PC-9 (cell line): ENCODE measurements at regions not wholly inside any gene's neighbourhood (a gene's known extent, or its start where the extent isn't known, plus 50 kb on each side); places are given as distances from the start of the nearest gene placed in this dataset.

Source experiments
- EZH2 ChIP-seq: fragments of 200-600 bp; sonication (generic); IDR thresholded peaks from 2 replicates; pipeline ENCODE4 v1.8.0; 2017; ENCODE audit warnings: antibody characterized with exemption, low read depth
- TF ChIP-seq, protein P1 (sequence below): fragments of 200-600 bp; sonication (generic); conservative IDR thresholded peaks from 2 replicates; pipeline ENCODE4 v1.6.1; 2017; ENCODE audit warnings: mixed run types, antibody characterized with exemption, mild to moderate bottlenecking, moderate library complexity

DNA sequence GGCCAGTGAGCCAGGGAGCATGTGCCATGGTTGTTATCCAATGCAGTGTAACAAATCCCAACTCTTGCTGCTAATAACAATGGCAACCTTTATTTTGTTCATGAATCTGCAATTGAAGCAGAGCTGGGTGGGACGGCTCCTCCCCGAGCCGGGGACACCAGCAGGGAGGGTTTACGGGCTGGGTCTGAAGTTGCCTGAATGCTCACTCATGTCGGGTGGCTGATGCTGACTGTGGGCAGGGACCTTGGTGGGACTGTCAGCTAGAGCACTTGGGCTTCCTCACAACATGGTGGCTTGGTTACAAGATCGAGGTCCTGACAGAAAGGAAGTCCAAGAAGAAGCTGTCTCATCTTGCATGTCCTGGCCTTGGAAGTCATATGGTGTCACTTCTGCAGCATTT is 264.5 kb downstream of the NDUFA10 start:
- TF ChIP-seq, protein P1, sequence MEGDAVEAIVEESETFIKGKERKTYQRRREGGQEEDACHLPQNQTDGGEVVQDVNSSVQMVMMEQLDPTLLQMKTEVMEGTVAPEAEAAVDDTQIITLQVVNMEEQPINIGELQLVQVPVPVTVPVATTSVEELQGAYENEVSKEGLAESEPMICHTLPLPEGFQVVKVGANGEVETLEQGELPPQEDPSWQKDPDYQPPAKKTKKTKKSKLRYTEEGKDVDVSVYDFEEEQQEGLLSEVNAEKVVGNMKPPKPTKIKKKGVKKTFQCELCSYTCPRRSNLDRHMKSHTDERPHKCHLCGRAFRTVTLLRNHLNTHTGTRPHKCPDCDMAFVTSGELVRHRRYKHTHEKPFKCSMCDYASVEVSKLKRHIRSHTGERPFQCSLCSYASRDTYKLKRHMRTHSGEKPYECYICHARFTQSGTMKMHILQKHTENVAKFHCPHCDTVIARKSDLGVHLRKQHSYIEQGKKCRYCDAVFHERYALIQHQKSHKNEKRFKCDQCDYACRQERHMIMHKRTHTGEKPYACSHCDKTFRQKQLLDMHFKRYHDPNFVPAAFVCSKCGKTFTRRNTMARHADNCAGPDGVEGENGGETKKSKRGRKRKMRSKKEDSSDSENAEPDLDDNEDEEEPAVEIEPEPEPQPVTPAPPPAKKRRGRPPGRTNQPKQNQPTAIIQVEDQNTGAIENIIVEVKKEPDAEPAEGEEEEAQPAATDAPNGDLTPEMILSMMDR = no peak
- no peak for TF ChIP-seq EZH2
